C4-2B (cell line): ENCODE measurements at regions not wholly inside any gene's neighbourhood (a gene's known extent, or its start where the extent isn't known, plus 50 kb on each side); places are given as distances from the start of the nearest gene placed in this dataset.

Experiments used
- H3K27ac ChIP-seq: fragments of 450-650 bp; 2 replicates; pipeline ENCODE4 v1.5.1; 2017
- ZFX ChIP-seq: fragments of 450-650 bp; IDR thresholded peaks from 2 replicates; pipeline ENCODE4 v1.6.1; 2017
- TF ChIP-seq, protein P1 (sequence below): fragments of 450-650 bp; conservative IDR thresholded peaks from 2 replicates; pipeline ENCODE4 v1.5.1; 2017; ENCODE audit warnings: mild to moderate bottlenecking

DNA sequence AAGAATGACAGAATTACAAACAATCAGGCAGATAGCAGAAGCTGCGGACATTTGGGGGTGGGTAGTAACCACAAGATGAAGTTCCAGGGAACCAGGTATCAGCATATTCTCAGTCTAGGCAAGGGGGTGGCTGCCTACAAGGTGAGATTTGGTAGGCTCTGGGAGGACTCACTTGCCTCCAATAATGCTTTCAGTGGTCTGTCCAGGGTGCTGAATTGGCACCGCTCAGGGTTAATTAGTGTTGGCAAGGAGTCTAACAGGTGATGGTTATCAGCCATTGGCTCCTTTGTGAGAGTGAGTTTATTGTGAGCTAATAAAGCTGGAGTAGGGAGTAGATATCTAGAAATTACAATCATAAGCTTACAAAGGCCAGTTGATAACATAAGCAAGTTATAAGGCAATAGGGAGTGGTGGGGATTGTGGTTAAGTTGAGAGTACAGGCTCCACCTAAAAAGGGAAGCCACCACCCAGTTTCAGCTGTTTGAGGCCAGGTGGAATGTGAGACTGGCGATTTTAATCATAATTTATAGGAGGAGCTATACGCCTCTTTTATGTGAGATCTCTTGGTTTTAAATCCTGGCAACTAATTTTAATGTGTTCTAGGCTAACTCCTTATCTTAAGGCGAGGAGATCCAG, 320.5 kb downstream of the MIAT start:
- TF ChIP-seq, protein P1, sequence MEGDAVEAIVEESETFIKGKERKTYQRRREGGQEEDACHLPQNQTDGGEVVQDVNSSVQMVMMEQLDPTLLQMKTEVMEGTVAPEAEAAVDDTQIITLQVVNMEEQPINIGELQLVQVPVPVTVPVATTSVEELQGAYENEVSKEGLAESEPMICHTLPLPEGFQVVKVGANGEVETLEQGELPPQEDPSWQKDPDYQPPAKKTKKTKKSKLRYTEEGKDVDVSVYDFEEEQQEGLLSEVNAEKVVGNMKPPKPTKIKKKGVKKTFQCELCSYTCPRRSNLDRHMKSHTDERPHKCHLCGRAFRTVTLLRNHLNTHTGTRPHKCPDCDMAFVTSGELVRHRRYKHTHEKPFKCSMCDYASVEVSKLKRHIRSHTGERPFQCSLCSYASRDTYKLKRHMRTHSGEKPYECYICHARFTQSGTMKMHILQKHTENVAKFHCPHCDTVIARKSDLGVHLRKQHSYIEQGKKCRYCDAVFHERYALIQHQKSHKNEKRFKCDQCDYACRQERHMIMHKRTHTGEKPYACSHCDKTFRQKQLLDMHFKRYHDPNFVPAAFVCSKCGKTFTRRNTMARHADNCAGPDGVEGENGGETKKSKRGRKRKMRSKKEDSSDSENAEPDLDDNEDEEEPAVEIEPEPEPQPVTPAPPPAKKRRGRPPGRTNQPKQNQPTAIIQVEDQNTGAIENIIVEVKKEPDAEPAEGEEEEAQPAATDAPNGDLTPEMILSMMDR, result no peak
- TF ChIP-seq ZFX, result no peak
- no peak overlapping the region for H3K27ac ChIP-seq

DNA sequence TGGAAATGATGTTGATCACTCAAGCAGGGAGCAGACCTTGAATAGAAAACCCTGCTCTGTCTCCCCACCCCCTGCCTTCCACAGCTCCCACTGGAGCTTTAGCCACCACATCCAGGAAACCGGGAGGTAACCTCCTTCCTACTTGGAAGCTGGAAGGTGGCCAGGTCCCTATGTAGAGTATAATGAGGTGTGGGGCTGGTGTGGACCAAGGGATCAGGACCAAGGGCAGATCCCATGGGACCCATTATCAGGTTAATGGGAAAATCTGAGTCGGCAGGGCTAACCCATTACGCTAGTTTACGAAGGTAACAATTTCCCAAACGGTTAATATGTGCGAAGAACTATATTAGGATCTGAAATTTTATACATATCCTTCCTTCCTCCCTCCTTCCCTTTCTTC, 321.9 kb downstream of the MIAT start:
- no peak overlapping the region for H3K27ac ChIP-seq
- TF ChIP-seq, protein P1, result no peak
- no peak for TF ChIP-seq ZFX

GRCh38 chr22:26981111-26981510, 323.7 kb downstream of the MIAT start:
- TF ChIP-seq ZFX, result no peak
- TF ChIP-seq, protein P1, result no peak
- H3K27ac ChIP-seq, result no peak overlapping the region

GRCh38 chr22:26981541-26981940, 324.2 kb downstream of the MIAT start:
- TF ChIP-seq, protein P1, result no peak
- TF ChIP-seq ZFX, result no peak
- no peak overlapping the region for H3K27ac ChIP-seq

DNA sequence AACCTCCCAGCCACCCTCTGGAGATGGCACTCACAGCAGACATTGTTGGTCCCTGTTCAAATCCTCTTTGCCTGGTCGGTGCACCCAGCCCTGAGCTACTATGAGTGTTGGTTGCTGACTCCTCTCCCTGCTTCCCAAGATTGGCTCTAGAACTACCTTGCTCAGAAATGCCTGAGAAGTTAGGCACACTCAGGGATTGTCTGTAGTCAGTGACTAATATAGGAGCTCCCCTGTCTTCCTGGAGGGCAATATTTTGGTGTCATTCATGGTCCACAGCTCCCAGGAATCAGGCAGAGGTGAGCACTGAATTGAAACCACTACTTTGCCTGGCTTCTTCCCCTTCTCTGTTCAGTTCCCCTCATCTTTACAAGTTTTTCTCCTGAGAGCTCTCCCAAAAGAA, 325.9 kb downstream of the MIAT start:
- TF ChIP-seq, protein P1, result no peak
- no peak for TF ChIP-seq ZFX
- no peak overlapping the region for H3K27ac ChIP-seq

DNA sequence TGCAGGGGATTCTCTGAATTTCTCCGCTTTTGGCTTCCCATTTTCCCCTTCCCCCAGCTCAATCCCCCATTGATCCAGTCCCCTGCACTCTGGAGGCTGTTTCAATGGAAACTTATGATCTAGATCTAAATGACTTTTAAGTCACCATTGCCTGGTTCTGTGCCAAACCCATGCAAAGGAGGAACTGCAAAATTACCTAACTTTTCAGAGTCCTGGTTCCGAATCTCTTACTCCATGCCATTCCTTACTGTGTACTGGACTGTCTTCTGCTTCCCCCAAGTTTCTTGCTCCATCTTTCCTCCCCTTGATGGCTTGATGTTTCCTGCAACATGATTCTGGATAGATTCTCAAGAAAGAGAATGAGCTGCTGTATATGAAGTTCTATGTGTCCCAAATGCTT, 327.8 kb downstream of the MIAT start:
- TF ChIP-seq, protein P1, result no peak
- no peak for TF ChIP-seq ZFX

DNA sequence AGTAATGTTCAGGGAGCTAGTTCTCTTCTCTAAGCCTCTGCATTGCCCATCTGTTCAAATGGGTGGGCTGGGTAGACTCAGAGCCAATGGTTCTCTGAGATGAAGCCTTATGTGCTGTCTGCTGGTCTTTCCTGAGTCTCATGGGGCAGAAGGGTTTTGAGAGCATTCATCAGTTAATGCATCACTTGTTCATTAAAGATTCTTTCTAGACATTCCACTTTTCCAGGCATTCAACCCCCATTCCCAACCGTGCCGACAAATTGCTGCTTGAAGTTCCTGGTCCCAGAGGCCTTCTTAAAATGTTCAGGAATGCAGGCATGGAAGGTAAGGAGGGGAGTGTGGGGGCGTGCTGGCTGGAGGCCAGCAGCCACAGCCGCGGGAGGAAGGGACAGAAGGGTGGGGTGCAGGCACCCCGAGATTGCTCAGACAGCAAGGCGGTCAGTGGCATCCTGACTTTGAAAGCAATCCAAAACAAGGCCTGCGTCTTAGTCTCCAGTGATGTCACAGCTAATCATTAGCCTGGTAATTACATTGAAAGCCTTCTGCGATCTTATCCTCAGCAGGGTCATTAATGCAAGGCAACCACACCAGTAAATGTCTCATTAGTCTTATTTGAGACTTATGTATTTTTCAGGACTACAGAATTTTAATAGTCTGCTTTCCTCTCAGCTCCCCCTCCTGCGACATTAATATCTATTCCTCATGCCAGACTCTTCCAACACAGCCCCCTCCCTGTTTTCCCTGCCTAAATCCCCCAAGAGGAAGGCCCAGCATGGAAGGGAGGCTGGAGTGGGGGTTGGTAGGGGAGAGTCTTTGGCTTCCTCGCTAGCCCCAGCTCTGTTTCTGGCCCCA, 328.8 kb downstream of the MIAT start:
- TF ChIP-seq, protein P1, result no peak
- no peak for TF ChIP-seq ZFX
- H3K27ac ChIP-seq, result no peak overlapping the region

More for the DNA sequence above, 327.8 kb downstream of the MIAT start:
- no peak overlapping the region for H3K27ac ChIP-seq
